ENCODE measurements at regions not wholly inside any gene's neighbourhood (a gene's known extent, or its start where the extent isn't known, plus 50 kb on each side); places are given as distances from the start of the nearest gene placed in this dataset.

DNA sequence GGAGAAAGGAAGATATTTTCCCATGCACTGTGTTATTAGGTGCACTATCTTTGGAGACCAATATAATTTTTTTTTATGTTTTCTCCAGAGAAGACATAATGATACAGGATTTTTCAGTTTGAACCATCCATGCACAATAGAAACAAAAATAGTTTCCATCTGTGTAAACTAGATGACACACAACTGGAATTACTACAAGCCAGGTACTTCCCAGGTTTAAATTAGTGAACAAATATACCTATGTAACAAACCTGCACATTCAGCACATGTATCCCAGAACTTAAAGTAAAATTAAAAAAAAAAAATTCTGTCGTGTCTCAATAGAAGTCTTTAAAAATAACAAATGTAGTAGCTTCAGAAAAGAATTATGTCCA, 1616.8 kb upstream of the ACVR2A start:
- H3K27me3 ChIP-seq (replicated peaks; ENCODE audit: insufficient read depth, low read depth, low read length, poor library complexity): peaks cover 92% of the 10 kb centered on the region
- BruUV-seq (replicated peaks): no TSS peak
- CTCF ChIA-PET: no interaction called here
- no peak overlapping the region for H3K27ac ChIP-seq (ENCODE audit: low read depth, low read length, poor library complexity, severe bottlenecking)
- peaks cover 3% of the 10 kb centered on the region for H3K4me1 ChIP-seq (ENCODE audit: insufficient read depth, low read length, poor library complexity, severe bottlenecking)
- no peaks in the 10 kb centered on the region for H3K9me3 ChIP-seq (ENCODE audit: low read depth, low read length, poor library complexity, severe bottlenecking)
- no peak for DNase-seq (ENCODE audit: low spot score)
- intact Hi-C loops (cut with micrococcal nuclease; ENCODE audit: unreplicated experiment): no loop called here
- TF ChIP-seq CTCF (conservative IDR thresholded peaks at IDR 0.05; ENCODE audit: low read depth, low read length) (no peak), EZH2 (IDR thresholded peaks at IDR 0.05; ENCODE audit: borderline replicate concordance, low read depth, low read length, poor library complexity, severe bottlenecking) (no peak)
- POLR2A ChIA-PET (ENCODE audit: low non-redundant PET): no interaction called here
- no peak overlapping the region for H3K4me3 ChIP-seq (ENCODE audit: low read depth, low read length, poor library complexity, severe bottlenecking)
- H3K36me3 ChIP-seq (ENCODE audit: insufficient read depth, low read length, poor library complexity, severe bottlenecking): no peaks in the 10 kb centered on the region

DNA sequence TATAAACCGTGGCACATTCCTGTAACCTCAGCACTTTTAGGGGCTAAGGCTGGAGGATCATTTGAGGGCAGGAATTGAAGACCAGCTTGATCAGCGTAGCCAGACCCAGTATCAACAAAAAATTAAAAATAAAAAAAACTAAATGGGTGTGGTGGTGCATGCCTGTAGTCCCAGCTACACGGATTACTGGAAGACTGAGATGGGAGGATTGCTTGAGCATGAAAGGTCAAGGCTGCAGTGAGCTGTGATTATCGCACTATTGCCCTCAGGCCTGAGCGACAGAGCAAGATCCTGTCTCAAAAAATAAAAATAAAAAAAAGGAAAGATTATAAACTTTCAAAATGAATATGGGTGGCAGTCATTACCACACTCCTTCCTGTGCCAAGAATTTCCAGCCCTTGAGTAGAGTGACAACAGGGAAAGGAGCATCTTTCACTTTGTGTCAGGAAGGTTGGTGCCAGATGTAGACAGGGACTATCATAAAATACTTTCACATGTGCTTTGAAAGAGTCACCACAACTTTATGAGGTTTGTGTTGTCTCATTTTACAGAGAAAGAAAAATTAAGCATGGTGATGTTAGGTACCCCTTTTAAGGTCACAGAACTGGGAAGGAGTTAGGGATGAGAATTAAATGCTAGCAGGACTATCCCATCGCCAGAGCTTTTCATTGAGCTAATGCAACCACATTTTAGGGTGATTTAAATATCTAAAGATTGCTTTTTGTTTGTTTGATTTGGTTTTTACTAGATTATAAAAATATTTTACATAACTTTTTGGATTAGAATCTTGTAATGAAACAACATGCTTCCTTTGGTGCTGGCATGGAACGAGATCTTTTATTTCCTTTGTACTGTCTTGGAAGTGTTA, 1617.4 kb upstream of the ACVR2A start:
- Histone ChIP-seq H3K27ac (ENCODE audit: low read depth, low read length, poor library complexity, severe bottlenecking) (no peak overlapping the region), H3K9me3 (ENCODE audit: low read depth, low read length, poor library complexity, severe bottlenecking) (no peaks in the 10 kb centered on the region), H3K4me3 (ENCODE audit: low read depth, low read length, poor library complexity, severe bottlenecking) (no peak overlapping the region), H3K36me3 (ENCODE audit: insufficient read depth, low read length, poor library complexity, severe bottlenecking) (no peaks in the 10 kb centered on the region), H3K27me3 (replicated peaks; ENCODE audit: insufficient read depth, low read depth, low read length, poor library complexity) (peaks cover 92% of the 10 kb centered on the region), H3K4me1 (ENCODE audit: insufficient read depth, low read length, poor library complexity, severe bottlenecking) (peaks cover 3% of the 10 kb centered on the region)
- POLR2A ChIA-PET (ENCODE audit: low non-redundant PET): no interaction called here
- no peak for TF ChIP-seq CTCF (conservative IDR thresholded peaks at IDR 0.05; ENCODE audit: low read depth, low read length)
- TF ChIP-seq EZH2 (IDR thresholded peaks at IDR 0.05; ENCODE audit: borderline replicate concordance, low read depth, low read length, poor library complexity, severe bottlenecking): no peak
- CTCF ChIA-PET: no interaction called here
- DNase-seq (ENCODE audit: low spot score): no peak
- intact Hi-C loops (cut with micrococcal nuclease; ENCODE audit: unreplicated experiment): no loop called here
- no TSS peak for BruUV-seq (replicated peaks)

DNA sequence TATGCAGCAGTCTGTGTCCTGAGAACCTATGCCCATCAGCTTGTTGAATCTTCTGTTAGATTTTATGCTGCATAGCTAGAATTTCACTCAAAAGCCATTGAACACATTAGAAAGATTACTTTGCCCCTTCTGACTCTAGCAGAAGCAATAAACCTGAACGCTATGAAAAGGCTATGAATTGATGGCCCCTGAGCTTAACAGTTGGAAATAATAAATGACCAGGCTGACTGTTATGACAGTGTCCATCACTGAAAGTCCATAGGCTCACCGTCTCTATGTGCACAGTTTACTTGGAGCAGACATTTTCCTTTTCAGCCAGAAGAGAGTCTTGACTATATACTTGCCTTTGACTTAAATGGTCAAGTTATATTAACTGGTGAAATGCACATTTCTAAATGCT, 1618.8 kb upstream of the ACVR2A start:
- Histone ChIP-seq H3K27ac (ENCODE audit: low read depth, low read length, poor library complexity, severe bottlenecking) (no peak overlapping the region), H3K4me1 (ENCODE audit: insufficient read depth, low read length, poor library complexity, severe bottlenecking) (peaks cover 3% of the 10 kb centered on the region), H3K27me3 (replicated peaks; ENCODE audit: insufficient read depth, low read depth, low read length, poor library complexity) (peaks cover 92% of the 10 kb centered on the region), H3K9me3 (ENCODE audit: low read depth, low read length, poor library complexity, severe bottlenecking) (no peaks in the 10 kb centered on the region), H3K36me3 (ENCODE audit: insufficient read depth, low read length, poor library complexity, severe bottlenecking) (no peaks in the 10 kb centered on the region), H3K4me3 (ENCODE audit: low read depth, low read length, poor library complexity, severe bottlenecking) (no peak overlapping the region)
- ChIA-PET CTCF (no interaction called here), POLR2A (ENCODE audit: low non-redundant PET) (no interaction called here)
- intact Hi-C loops (cut with micrococcal nuclease; ENCODE audit: unreplicated experiment): no loop called here
- no TSS peak for BruUV-seq (replicated peaks)
- TF ChIP-seq EZH2 (IDR thresholded peaks at IDR 0.05; ENCODE audit: borderline replicate concordance, low read depth, low read length, poor library complexity, severe bottlenecking) (no peak), CTCF (conservative IDR thresholded peaks at IDR 0.05; ENCODE audit: low read depth, low read length) (no peak)
- no peak for DNase-seq (ENCODE audit: low spot score)
